ENCODE measurements at regions not wholly inside any gene's neighbourhood (a gene's known extent, or its start where the extent isn't known, plus 50 kb on each side); places are given as distances from the start of the nearest gene placed in this dataset.
"Not testable (repeated sequence)": the region's sequence is repeated elsewhere in the genome, so short reads cannot be mapped to it uniquely, and the experiment has no call there.

DNA sequence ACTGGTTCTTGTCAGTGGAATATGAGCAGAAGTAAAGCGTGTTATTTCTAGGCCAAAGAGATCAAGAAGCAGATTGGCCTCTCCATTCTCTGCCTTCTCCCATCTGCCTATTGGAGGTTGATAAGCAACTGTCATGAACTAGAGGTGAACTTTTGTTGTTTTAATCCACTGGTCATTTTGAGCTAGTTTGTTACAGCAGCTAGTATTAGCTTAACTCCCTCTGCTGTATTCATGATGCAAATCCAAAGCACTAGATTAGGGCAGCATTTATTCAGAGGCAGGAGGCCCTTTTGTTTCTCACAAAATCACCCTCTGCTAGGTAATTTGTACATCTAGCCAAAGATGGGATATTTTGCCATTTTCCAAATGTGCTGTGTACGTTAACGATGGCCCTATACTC lies 97.3 kb upstream of the DPT start:
- no peak for DNase-seq

DNA sequence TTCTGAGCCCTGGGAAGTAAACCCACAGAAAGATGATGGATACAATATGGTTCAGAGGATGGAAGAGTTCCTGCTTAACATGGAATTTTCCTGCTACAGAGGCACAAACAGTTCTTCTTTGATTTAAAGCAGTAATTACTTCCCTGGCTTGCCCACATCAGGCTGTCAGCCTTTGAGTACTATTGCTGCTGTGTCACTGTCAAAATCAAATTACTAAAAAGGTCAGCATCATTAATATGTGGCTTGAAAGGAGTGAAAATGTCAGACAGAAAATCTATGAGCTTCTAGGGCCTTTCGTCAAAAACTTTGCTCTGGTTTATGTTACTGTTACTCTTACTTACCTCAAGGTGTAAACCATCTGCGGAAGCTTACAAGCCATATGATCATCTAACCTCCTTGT lies 98.6 kb upstream of the DPT start:
- DNase-seq, result no peak

DNA sequence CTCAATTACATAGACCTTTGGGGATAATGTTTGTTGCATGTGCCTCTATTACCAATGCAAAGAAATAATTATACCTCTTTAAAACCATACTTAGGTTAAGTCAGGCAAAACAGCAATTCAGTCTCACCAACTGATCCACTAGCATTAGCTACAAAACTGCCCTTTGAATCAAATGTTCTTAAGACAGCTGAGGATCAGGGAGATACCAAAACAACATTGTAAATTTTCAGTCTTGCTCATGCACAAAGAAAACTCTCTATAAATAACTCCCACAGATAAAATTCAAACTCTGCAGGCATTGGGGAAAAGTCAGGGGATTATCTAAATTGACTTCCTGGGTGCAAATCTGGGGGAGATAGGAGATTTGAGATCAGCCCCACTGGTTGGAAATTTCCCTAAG lies 100.9 kb upstream of the DPT start:
- no peak for DNase-seq

DNA sequence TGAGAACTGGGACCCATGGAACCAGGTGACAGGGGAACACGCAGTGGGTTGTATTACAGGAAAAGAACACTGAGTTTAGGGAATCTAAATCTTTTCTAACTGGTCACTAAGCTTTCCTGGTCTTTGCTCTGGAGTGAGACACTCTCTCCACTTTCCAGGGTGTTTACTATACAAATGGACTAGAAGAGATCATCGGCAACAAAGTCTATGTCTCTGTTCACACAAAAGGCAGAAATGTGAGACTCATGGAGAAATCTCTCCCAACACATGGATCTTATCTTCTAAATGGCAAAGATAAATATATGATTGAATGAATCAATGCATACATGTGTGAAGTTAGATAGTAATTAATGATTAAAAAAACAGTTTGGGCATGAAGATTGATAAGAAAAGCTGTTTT lies 101.6 kb upstream of the DPT start:
- DNase-seq, result no peak

DNA sequence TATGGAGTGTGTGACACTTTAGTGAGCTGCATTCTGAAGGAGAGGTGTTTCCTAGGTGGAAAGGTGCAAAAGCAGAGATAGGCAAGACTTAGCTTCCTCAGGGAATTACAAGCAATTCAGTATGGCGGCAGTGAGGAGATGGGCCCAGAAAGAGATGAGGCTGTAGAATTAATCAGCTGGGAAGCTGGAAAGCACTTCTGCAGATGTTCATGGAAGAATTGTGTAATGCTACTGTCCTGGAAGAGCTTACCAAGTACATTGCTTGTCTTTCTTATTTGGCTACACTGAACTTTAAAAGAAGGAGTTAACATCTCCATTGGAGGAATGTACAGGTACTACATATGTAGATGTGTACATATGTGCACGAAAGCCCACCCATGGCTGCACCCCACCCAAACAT lies 103.7 kb upstream of the DPT start:
- DNase-seq, result no peak

DNA sequence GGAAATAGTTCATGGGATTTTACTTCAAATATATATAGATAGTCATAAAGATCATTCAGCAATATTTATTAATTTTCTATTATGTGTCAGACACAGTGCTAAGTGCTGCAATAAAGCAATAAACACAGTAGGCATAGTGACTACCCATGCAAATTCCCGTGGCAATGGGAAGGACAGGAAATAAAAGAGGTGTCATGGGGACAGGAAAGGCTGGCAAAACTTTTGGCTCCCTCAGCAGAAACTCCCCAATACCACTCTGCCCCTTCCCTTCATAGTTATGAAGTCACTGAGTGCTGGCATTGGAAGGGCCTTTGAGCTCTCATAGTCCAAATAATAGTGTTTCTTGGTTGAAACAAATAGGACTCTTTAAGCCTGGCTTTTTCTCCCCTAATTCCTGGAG lies 104.4 kb upstream of the DPT start:
- DNase-seq, result no peak

DNA sequence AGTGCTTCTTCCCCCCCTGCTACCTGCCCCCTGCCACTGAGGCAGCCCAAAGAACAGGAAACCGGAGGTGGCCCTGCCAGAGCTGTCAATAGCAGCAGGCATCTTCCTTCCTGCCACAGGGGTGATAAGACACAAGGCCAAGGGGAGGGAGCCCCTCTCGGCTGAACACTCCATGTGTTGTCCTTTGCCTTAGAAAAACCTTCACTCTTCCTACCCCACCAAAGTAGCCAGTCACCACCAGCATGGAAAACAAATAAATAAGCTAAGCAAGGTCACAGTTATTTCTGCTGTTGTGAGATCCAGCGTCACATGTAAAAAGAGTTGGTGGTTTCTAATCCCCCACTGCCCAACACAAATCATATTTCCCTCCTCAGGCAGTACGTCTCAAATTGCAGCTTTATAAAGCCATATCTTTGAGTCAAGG lies 104.8 kb upstream of the DPT start:
- no peak for DNase-seq

DNA sequence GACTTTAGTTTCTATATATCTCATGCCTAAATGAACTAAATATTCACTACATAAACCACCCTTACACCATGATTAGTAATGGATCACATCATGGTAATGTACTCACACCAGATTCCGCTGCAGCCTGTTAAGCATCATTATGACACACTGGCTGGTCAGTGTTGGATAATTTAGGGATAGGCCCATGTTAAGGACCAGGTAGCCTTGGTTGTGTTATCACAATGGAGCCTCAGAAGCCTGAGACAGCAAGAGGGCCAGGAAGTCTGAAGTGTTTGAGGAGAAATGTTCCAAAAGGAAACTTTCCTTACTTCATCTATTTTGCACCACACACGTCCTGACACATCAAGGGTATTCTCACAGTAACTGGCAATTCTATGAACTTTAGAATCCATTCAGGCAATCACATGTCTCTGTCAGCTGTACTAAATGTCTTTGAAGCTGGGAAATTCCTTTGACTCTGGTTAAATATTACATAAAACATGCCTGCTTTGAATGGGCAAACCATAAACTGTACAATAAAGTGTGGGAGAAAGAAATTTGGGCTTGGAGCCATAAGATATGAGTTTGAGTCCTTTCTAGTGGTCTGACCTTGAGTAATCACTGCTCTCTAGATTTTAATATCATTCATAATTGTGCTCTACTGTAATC lies 105.3 kb upstream of the DPT start:
- DNase-seq, result peak; percentile 28

DNA sequence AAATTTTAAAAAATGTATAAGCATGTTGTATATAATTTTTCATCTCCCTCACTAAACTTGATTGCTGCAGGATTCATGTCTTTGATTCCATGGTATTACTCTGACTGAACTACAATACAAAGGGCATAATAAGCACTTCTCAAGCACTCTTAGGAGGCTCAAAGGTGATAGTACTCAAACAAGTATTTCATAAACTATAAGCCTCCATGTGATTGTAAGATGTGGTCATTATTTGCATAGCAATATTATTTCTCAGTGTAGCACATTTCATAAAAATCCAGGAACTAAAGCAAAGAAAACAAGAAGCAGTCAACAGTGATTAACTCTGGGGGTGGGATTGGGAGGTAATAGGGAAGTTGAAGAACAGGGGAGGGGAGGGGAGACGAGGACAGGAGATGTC lies 106.2 kb upstream of the DPT start:
- no peak for DNase-seq

DNA sequence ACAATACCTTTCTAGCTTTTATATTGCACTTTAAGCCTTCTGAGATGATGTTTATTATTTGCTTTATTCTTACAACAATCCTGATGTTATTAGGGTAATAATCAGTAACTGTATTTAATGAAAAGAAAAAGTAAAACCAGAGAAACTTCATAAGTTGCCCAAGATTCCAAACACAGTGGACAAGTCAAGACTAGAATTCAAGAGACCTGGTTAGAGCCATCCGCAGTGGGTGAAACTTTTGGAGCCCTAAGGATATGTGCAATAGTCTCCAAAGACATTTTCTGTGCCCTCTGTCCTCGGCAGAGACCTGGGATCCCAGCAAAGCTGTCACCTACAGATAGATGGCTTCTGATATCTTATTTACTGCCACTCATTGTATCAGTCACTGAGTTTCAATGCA lies 106.8 kb upstream of the DPT start:
- DNase-seq, result no peak

DNA sequence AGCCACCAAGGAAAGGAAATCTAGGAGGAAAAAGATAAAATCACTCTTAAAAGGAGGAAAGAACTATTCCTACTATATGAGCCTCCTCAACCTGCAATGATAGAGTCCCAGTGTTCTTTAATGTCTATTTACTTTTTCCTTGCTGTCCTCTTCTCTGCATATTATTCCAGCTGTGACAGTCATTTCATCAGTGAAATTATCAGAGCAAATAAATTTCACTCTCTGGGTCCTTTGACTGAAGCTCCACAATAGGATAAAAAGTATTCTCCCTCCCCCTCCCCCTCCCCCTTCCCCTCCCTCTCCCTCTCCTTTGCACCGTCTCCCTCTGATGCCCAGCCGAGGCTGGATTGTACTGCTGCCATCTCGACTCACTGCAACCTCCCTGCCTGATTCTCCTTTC lies 107.5 kb upstream of the DPT start:
- DNase-seq, result no peak

DNA sequence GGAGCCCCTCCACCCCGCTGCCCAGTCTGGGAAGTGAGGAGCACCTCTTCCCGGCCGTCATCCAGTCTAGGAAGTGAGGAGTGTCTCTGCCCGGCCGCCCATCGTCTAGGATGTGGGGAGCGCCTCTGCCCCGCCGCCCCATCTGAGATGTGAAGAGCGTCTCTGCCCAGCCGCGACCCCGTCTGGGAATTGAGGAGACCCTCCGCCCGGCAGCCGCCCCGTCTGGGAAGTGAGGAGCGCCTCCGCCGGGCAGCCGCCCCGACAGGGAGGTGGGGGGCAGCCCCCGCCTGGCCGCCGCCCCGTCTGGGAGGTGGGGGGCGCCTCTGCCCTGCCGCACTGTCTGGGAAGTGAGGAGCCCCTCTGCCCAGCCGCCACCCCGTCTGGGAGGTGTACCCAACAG lies 108.2 kb upstream of the DPT start:
- not testable (repeated sequence) for DNase-seq

DNA sequence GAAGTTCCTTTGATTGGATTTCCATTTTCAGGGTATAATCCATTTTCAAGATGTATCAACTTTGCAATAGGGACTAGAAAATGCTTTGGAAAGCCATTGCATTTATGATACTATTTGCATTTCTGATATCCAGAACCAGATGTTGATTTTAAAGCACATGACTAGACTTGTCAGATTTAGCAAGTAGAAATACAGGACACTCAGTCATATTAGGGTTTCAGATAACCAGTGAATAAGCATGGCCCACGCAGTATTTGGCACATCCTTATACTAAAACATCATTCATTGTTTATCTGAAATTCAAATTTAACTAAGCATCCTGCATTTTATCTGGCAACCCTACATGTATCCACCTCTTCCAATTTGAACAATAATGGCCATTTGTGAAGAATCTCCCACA lies 113.3 kb upstream of the DPT start:
- DNase-seq, result no peak

DNA sequence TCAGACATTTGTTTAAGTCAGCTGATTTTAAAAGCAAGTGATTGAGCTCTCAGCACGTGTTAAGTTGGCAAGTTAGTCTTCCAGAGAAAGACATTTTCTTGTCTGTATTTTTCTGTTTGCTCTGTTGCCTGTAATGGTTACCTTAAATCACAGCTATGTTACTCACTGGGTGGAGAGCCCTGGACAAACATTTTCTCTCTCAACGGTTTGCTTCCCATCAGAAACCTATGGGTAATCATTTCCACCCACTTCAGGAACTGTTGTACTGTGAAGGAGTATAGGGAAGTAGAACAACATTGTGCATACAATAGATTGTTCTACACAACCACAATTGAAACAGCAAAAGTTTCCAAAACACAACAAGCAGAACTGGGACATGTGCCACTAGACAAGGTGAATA lies 113.9 kb upstream of the DPT start:
- DNase-seq, result no peak

DNA sequence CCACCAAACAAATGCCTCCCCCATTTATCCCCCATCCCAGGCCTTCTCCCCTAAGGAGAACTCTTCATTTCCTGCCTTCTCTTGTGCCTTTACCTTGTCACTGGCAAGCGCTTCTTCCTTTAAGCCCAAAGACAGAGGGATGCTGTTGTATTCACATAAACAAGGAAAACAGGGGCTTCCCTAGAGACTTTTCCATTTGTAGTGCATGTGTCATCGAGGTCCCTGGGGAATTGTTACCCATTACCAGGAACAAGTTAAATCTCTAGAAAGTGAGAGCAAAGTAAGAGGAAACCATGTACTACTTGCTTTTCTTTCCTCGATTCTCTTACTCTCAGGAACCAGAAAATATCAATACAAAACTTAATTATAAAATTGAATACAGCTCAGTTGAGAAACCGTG lies 114.4 kb upstream of the DPT start:
- DNase-seq, result no peak

DNA sequence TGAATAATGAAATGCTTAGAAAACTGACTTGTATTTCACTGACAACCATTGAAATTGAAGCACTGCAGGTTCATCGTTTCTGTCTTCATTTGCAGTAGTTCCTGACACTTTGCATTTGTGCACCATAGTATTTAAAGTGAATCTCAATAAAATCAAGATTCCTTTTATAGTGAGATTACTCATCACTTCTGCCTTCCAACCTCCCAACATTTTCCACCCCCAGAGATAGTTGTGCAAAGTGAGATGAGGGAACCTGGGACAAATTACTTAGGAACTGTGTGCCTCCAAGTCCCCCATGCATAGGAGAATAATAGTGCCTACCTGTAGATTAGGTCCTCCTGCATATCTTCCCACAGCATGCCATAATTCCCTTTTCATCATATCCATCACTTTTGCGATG lies 114.9 kb upstream of the DPT start:
- DNase-seq, result no peak

DNA sequence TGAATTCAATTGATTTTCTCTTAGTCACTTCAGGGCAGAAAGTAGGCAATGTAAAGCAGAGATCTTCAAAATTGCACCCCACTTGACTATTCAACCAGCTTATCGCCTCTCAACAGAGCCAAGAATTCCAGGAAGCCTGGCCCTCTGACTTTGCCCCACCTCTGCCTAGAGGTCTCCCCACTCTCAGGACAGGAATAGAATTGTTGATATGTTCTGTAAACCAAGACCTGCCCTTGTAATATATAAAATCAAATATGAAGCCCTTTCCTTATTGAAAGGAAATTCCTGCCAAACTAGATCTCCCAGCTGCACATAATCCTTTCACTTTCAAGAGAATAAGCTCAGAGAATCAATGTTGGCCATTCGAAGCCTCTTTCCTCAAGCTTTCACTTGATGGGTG lies 116.1 kb upstream of the DPT start:
- no peak for DNase-seq

DNA sequence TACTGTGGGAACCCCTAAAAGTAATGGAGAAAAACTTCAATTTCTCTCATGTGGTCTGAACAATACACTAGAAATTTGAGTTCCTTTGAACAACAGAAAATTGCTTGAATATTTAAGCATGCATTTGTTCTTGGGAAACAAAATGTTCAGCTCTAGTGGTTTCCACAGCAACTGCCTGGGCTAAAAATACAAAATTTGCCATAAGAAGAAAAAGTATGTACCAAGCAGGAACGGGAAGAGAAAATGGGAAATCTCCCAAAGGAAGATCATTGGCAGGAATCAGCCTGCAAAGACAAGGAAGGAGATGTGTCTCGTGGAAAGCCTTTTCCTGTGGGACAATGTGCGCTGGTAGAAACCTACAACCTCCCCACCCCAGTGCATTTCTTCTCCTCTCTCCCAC lies 119.0 kb upstream of the DPT start:
- DNase-seq, result no peak

DNA sequence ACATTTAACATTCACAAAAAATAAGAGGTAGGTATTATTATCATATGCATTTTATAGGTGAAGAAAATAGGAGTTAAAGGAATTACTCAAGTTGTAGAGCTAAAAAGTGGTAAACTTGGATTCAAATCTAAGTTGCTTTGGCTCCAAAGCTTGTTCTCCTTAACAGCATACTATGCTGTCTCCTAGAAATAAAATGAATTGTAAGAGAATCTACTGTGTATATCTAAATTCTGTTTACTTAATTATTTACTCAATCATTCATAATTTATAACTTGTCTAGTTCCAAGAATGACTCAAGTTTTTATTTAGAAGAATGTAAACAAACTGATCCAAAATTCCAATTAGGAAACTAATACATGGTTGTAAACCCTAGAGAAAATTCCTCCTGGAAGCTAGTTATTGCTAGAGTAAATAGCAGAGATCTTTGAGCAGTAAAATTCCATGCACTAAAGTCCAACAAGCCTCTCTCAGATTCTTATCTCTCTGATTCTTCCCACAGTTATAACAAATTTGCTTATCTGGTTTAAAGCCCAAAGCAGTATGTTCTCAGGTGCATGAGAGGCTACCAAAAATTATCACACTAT lies 132.5 kb upstream of the DPT start:
- no peak for DNase-seq

DNA sequence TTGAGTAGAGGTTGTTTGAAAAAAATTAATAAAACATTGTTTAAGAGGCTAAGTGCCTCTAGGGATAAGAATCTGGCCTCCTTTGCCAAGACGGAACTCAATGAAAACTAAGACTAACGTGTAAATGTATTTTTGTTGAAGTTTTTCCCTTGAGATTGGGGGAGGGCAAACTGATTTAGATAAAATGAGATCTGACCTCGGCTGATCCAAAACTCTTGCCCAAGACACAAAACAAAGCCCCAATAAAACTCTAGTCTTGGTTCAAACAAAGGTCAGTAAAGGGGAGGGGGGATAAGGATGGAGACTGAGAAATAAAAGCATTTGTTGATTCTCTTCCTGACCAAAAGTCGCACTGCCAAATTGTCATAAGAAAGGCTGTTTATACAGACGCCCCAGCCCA lies 134.8 kb upstream of the DPT start:
- no peak for DNase-seq

DNA sequence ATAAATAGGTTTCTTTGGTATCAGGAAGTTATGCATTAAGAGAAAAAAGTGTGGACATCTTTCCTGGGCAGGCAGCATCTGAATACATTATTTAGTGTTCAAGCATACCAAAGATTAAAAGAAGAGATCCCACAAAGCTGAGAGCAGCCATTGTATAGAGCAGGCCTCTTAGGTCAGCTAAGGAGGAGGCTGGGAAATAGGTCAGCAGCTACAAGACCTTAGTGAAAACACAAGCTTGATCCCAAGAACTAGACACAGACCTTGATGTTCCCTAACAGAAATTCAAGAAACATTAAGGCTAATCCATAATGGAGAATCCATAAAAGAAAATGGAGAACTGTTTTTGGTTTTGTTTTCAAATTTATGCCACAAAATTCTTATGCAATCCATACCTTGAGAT lies 135.3 kb upstream of the DPT start:
- no peak for DNase-seq

DNA sequence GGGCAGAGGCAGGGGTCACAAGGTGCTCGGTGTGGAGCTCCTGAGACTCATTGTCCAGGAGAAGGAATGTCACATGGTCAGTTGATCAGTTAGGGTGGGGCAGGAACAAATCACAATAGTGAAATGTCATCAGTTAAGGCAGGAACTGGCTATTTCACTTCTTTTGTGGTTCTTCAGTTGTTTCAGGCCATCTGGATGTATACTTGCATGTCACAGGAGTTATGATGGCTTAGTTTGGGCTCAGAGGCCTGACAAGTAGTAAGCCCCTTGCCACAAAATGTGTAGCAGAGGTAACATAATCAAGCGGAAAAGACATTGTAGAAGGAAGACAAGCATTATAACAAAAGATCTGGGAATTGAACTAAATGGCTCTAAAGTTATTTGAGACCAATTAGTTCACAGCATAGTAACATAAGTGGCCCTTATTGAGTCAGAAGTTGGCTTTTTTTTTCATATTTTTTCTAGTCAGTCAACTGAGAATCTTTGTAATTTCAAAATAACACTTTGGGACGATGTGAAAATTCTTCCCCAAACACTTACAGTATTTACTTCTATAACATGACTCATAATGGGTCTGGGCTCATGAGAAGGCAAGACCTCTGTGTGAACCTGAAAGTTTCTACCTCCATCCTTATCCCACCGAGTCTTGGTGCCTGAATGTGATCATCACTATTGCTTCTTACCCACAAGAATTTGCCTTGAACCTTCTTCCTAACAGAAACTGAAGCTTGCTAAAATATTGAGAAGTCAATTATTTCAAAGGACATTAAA lies 137.0 kb upstream of the DPT start:
- no peak for DNase-seq

DNA sequence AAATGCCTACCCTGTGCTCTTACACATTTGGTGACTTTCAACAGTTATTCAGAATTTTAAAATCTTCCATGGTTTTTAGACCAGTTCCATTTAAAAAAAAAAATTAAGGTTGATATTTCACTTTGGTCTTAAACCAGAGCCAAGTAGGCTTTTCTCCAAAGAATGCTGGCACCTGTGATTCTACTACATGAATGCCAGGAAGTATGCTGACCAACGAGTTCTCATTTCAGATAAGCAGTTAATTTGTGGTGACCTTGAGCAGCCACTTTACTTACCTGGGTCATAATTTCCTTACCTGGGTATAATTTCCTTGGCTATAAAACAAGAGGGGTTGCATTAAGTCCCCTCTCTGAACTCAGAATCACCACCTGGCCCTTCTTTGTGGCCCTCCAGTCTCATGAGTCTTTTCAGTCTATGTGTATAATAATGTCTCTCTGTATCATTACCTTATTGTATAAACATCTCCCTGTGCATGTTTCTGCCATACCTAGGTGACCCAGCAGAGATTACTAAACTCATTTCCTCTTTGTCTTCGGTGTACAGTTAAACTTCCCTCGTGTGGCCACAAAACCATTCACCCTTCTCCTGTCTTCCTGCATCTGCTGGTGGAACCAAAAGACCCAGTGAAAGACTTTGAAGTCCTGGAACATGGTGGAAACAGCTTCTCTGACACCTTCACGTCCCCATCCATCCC lies 139.1 kb upstream of the DPT start:
- DNase-seq, result no peak

DNA sequence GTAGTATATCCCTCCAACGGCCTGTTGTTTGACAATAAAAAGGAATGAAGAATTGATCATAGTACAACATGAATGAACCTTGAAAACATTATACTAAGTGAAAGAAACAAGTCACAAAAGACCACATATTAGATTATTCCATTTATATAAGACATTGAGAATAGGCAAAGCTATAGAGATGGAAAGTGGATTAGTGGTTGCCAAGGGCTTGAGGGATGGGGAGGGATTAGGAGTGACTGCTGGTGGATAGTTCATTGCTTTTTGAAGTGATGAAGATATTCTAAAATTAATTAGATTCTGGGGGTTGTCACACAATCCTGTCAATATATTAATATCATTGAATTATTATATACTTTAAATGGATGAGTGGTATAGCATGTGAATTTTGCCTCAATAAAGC lies 142.5 kb upstream of the DPT start:
- DNase-seq, result no peak
